K562 (cell line): ENCODE measurements at regions not wholly inside any gene's neighbourhood (a gene's known extent, or its start where the extent isn't known, plus 50 kb on each side); places are given as distances from the start of the nearest gene placed in this dataset.

ENCODE experiments used
- ATAC-seq: fragments of 200-7000 bp; cut with Tn5 transposase; 3 replicates; pipeline ENCODE4 v1.9.1; 2020; ENCODE audit warnings: moderate library complexity
- BruUV-seq: library from RNA; stranded (reverse); fragments of 400-500 nt; replicated peaks from 2 replicates; lab custom pipeline; 2021; lab: Mats Ljungman, UMichigan
- CTCF ChIA-PET: fragments of 300-600 bp; formaldehyde crosslinking; extraction: SDS; loops from one replicate; lab custom pipeline; 2021; ENCODE audit warnings: low intra/inter-chr PET ratio; lab: Yijun Ruan, JAX
- POLR2A ChIA-PET: fragments of 300-600, 350-650 bp; sonication (Branson Sonifier 250); formaldehyde crosslinking; extraction: SDS; loops from one replicate; lab custom pipeline; 2021; ENCODE audit warnings: antibody characterized with exemption, inconsistent platforms; lab: Yijun Ruan, JAX
- DNase-seq, 4 experiments: peaks; one replicate each; pipeline versions ENCODE4 v3.0.0 to v3.0.0-alpha.2; 2011 to 2018; ENCODE audit warnings: low spot score in 3 of 4, mixed read lengths in 3 of 4; ENCODE audit errors: extremely low read depth in 1 of 4
- FAIRE-seq: peaks from 2 replicates; lab custom pipeline; 2011; peaks lifted over from hg19 to GRCh38; lab: Jason Lieb, UNC
- H2AFZ ChIP-seq: 2 replicates; pipeline ENCODE4 v1.6.0; 2011; ENCODE audit warnings: low read depth, low read length, control low read depth, inconsistent platforms
- H3K27ac ChIP-seq: fragments of 200-600 bp; 3 replicates; pipeline ENCODE4 v1.8.0; 2011; ENCODE audit warnings: low read depth, mild to moderate bottlenecking, control low read depth, inconsistent platforms, low read length, moderate library complexity, mixed read lengths; ENCODE audit errors: extremely low read depth
- H3K27me3 ChIP-seq, 2 experiments: fragments of 300-600 bp in 1 of 2; 2 replicates in 1 of 2; 3 replicates in 1 of 2; pipeline versions ENCODE4 v1.6.0 to v1.8.0; 2011; ENCODE audit warnings: inconsistent platforms in 2 of 2, low read length in 2 of 2, mild to moderate bottlenecking in 1 of 2, mixed read lengths in 1 of 2, moderate library complexity in 1 of 2; ENCODE audit not compliant: control insufficient read depth in 2 of 2, insufficient read depth in 2 of 2
- H3K36me3 ChIP-seq: fragments of 300-600 bp; 3 replicates; pipeline ENCODE4 v1.8.0; 2011; ENCODE audit warnings: mild to moderate bottlenecking, low read length, inconsistent platforms; ENCODE audit not compliant: control insufficient read depth, insufficient read depth
- H3K4me1 ChIP-seq, 2 experiments: fragments of 200-600 bp in 1 of 2; replicated peaks in 1 of 2; 2 replicates in 1 of 2; 3 replicates in 1 of 2; pipeline versions ENCODE4 v1.5.1 to v1.8.0; 2011; ENCODE audit warnings: inconsistent platforms in 2 of 2, low read length in 2 of 2, mild to moderate bottlenecking in 1 of 2, mixed read lengths in 1 of 2, moderate library complexity in 1 of 2; ENCODE audit not compliant: control insufficient read depth in 2 of 2, insufficient read depth in 2 of 2
- H3K4me2 ChIP-seq: 2 replicates; pipeline ENCODE4 v1.6.1; 2011; ENCODE audit warnings: low read length, control low read depth, inconsistent platforms, mixed read lengths; ENCODE audit not compliant: insufficient read depth
- H3K4me3 ChIP-seq: fragments of 200-600 bp; sonication (generic), shearing (Covaris generic); 2 replicates; pipeline ENCODE4 v1.5.1; 2016; ENCODE audit warnings: control low read depth, inconsistent platforms
- H3K79me2 ChIP-seq: fragments of 200-600 bp; 3 replicates; pipeline ENCODE4 v1.8.0; 2011; ENCODE audit warnings: low read length, inconsistent platforms; ENCODE audit not compliant: control insufficient read depth, insufficient read depth
- H3K9ac ChIP-seq, 2 experiments: 2 replicates each; pipeline versions ENCODE4 v1.6.0 to v1.6.1; 2011; ENCODE audit warnings: low read depth in 2 of 2, low read length in 2 of 2, control low read depth in 1 of 2, inconsistent platforms in 1 of 2, mild to moderate bottlenecking in 1 of 2, mixed read lengths in 1 of 2; ENCODE audit not compliant: insufficient read depth in 1 of 2
- H3K9me1 ChIP-seq: one replicate; pipeline ENCODE4 v1.6.0; 2011; ENCODE audit warnings: inconsistent platforms, mild to moderate bottlenecking, low read length, moderate library complexity; ENCODE audit not compliant: control insufficient read depth, insufficient read depth
- H3K9me3 ChIP-seq: replicated peaks from 2 replicates; pipeline ENCODE4 v1.5.1; 2011; ENCODE audit warnings: low read depth, low read length, inconsistent platforms; ENCODE audit not compliant: control insufficient read depth, insufficient read depth
- H4K20me1 ChIP-seq: replicated peaks from 2 replicates; pipeline ENCODE4 v1.6.1; 2011; ENCODE audit warnings: low read length, inconsistent platforms, mixed read lengths; ENCODE audit not compliant: control insufficient read depth, insufficient read depth
- CHD2 ChIP-seq: IDR thresholded peaks from 2 replicates; pipeline ENCODE4 v1.6.1; 2011; ENCODE audit warnings: low read depth, low read length
- CREBBP ChIP-seq: IDR thresholded peaks from one replicate; pipeline ENCODE4 v1.6.1; 2012; ENCODE audit warnings: low read depth, mild to moderate bottlenecking, control low read depth, inconsistent platforms, low read length
- ESRRA ChIP-seq: fragments of 450-650 bp; IDR thresholded peaks from 2 replicates; pipeline ENCODE4 v1.6.1; 2014; ENCODE audit warnings: low read depth, mild to moderate bottlenecking, moderate library complexity, borderline replicate concordance
- EZH2 ChIP-seq: IDR thresholded peaks from 2 replicates; pipeline ENCODE4 v1.6.1; 2012; ENCODE audit warnings: low read depth, mild to moderate bottlenecking, inconsistent platforms, low read length, borderline replicate concordance
- GTF2E2 ChIP-seq: fragments of 200-800 bp; sonication (Bioruptor generic); IDR thresholded peaks from 2 replicates; pipeline ENCODE4 v1.6.1; 2016; ENCODE audit warnings: missing genetic modification characterization, missing compliant biosample characterization
- MED1 ChIP-seq: sonication (generic); formaldehyde crosslinking; IDR thresholded peaks from 2 replicates; pipeline ENCODE4 v1.8.1; 2023; ENCODE audit warnings: missing genetic modification reagents, borderline replicate concordance
- POLR2AphosphoS5 ChIP-seq: IDR thresholded peaks from 2 replicates; pipeline ENCODE4 v1.6.1; 2011; ENCODE audit warnings: mild to moderate bottlenecking, low read depth, low read length, moderate library complexity; ENCODE audit not compliant: control insufficient read depth, insufficient read depth
- POLR2G ChIP-seq: fragments of 200-400 bp; formaldehyde crosslinking; IDR thresholded peaks from 2 replicates; pipeline ENCODE4 v1.6.1; 2017; ENCODE audit warnings: low read depth, mild to moderate bottlenecking, antibody characterized with exemption, low read length, moderate library complexity
- RBM17 ChIP-seq: fragments of 200-400 bp; formaldehyde crosslinking; IDR thresholded peaks from 2 replicates; pipeline ENCODE4 v1.6.1; 2017; ENCODE audit warnings: low read depth, mild to moderate bottlenecking, low read length, borderline replicate concordance
- SPI1 ChIP-seq: IDR thresholded peaks from 2 replicates; pipeline ENCODE4 v1.6.1; 2011; ENCODE audit warnings: low read depth, low read length, control low read depth, borderline replicate concordance
- ZBTB1 ChIP-seq: sonication (generic); formaldehyde crosslinking; IDR thresholded peaks from 2 replicates; pipeline ENCODE4 v1.8.1; 2023; ENCODE audit warnings: missing genetic modification reagents, low read depth, mild to moderate bottlenecking, borderline replicate concordance
- ZFP30 ChIP-seq: fragments of 250-450 bp; sonication (Bioruptor Pico); IDR thresholded peaks from 2 replicates; pipeline ENCODE4 v1.8.0; 2022; ENCODE audit warnings: moderate library complexity, mild to moderate bottlenecking, inconsistent platforms, borderline replicate concordance
- ZNF316 ChIP-seq: fragments of 450-650 bp; IDR thresholded peaks from 2 replicates; pipeline ENCODE4 v1.6.1; 2016
- ZNF431 ChIP-seq: sonication (generic); formaldehyde crosslinking; IDR thresholded peaks from 2 replicates; pipeline ENCODE4 v1.8.0; 2022; ENCODE audit warnings: mild to moderate bottlenecking, missing genetic modification reagents
- ZNF764 ChIP-seq: fragments of 250-450 bp; sonication (Bioruptor Pico); IDR thresholded peaks from 2 replicates; pipeline ENCODE4 v1.4.0; 2020; ENCODE audit warnings: low read depth, mild to moderate bottlenecking, moderate library complexity
- WGBS: fragments of 100-300 bp; shearing (Covaris generic); methylation state at CpG from one replicate; pipeline ENCODE4 v1.1.6; 2016; ENCODE audit warnings: low coverage, mixed read lengths; ENCODE audit not compliant: insufficient coverage; ENCODE audit errors: missing lambda C conversion rate; 5-methylcytosine and 5-hydroxymethylcytosine counted together
- in situ Hi-C: fragments of 300-500 bp; cut with MboI; formaldehyde crosslinking; loops from 4 replicates; pipeline ENCODE4 v1.15.0; 2018; ENCODE audit warnings: inconsistent platforms, mixed read lengths
- intact Hi-C: fragments of 100-400 bp; cut with micrococcal nuclease; formaldehyde crosslinking; loops from 2 replicates; pipeline ENCODE4 v1.14.2; 2022
- TF ChIP-seq, protein P1 (sequence below): fragments of 250-450 bp; sonication (Bioruptor Pico); IDR thresholded peaks from 2 replicates; pipeline ENCODE4 v1.4.0; 2020; ENCODE audit warnings: mild to moderate bottlenecking, moderate library complexity
- TF ChIP-seq, protein P2 (sequence below): fragments of 450-650 bp; IDR thresholded peaks from one replicate; pipeline ENCODE4 v1.6.1; 2018; ENCODE audit warnings: mild to moderate bottlenecking, moderate library complexity; ENCODE audit not compliant: partially characterized antibody
- TF ChIP-seq, protein P3 (sequence below): fragments of 250-450 bp; sonication (Bioruptor Pico); IDR thresholded peaks from 2 replicates; pipeline ENCODE4 v1.6.1; 2021; ENCODE audit warnings: mild to moderate bottlenecking

DNA sequence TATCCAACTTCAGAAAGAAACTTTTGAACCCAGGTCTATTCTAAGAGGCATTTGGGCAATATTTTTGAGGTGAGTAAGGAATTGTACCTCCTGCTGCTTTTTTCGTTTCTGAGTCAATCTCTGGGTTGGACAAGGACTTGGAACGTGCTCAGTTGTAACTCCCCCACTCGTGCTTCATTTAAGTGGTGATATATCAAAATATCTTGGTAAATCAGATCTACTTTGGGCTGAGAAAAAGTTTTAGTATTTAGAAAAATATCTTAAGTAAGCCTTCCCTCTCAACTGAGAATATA, 728.9 kb downstream of the EFNB2 start:
- H3K79me2 ChIP-seq: no peaks in the 10 kb centered on the region
- intact Hi-C loops: no loop called here
- H3K27me3 ChIP-seq: no peaks in the 10 kb centered on the region
- no peaks in the 10 kb centered on the region for H3K9me3 ChIP-seq
- CTCF ChIA-PET: no interaction called here
- H2AFZ ChIP-seq: no peak overlapping the region
- WGBS: 0% methylated on average over 3 of the region's 3 CpGs
- H3K9ac ChIP-seq: no peak overlapping the region
- POLR2A ChIA-PET: no interaction called here
- TF ChIP-seq, protein P1, sequence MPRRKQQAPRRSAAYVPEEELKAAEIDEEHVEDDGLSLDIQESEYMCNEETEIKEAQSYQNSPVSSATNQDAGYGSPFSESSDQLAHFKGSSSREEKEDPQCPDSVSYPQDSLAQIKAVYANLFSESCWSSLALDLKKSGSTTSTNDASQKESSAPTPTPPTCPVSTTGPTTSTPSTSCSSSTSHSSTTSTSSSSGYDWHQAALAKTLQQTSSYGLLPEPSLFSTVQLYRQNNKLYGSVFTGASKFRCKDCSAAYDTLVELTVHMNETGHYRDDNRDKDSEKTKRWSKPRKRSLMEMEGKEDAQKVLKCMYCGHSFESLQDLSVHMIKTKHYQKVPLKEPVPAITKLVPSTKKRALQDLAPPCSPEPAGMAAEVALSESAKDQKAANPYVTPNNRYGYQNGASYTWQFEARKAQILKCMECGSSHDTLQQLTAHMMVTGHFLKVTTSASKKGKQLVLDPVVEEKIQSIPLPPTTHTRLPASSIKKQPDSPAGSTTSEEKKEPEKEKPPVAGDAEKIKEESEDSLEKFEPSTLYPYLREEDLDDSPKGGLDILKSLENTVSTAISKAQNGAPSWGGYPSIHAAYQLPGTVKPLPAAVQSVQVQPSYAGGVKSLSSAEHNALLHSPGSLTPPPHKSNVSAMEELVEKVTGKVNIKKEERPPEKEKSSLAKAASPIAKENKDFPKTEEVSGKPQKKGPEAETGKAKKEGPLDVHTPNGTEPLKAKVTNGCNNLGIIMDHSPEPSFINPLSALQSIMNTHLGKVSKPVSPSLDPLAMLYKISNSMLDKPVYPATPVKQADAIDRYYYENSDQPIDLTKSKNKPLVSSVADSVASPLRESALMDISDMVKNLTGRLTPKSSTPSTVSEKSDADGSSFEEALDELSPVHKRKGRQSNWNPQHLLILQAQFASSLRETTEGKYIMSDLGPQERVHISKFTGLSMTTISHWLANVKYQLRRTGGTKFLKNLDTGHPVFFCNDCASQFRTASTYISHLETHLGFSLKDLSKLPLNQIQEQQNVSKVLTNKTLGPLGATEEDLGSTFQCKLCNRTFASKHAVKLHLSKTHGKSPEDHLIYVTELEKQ (CRISPR knock-in tag): no peak
- TF ChIP-seq EZH2 (no peak), GTF2E2 (tag) (no peak), MED1 (CRISPR knock-in tag) (no peak), POLR2AphosphoS5 (no peak), RBM17 (no peak), ESRRA (no peak), CHD2 (no peak), ZBTB1 (CRISPR knock-in tag) (no peak), ZNF431 (no peak), ZNF764 (CRISPR knock-in tag) (no peak), POLR2G (no peak), CREBBP (no peak), SPI1 (no peak), ZFP30 (CRISPR knock-in tag) (no peak), ZNF316 (no peak)
- TF ChIP-seq, protein P2, sequence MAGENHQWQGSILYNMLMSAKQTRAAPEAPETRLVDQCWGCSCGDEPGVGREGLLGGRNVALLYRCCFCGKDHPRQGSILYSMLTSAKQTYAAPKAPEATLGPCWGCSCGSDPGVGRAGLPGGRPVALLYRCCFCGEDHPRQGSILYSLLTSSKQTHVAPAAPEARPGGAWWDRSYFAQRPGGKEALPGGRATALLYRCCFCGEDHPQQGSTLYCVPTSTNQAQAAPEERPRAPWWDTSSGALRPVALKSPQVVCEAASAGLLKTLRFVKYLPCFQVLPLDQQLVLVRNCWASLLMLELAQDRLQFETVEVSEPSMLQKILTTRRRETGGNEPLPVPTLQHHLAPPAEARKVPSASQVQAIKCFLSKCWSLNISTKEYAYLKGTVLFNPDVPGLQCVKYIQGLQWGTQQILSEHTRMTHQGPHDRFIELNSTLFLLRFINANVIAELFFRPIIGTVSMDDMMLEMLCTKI: no peak
- TF ChIP-seq, protein P3, sequence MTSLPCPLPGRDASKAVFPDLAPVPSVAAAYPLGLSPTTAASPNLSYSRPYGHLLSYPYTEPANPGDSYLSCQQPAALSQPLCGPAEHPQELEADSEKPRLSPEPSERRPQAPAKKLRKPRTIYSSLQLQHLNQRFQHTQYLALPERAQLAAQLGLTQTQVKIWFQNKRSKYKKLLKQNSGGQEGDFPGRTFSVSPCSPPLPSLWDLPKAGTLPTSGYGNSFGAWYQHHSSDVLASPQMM (CRISPR knock-in tag): no peak
- H3K27ac ChIP-seq: no peak overlapping the region
- in situ Hi-C loops: no loop called here
- BruUV-seq: no TSS peak
- no peaks in the 10 kb centered on the region for H4K20me1 ChIP-seq
- DNase-seq (no peak), ATAC-seq (no peak), FAIRE-seq (no peak)
- H3K9me1 ChIP-seq: no peaks in the 10 kb centered on the region
- H3K4me2 ChIP-seq: no peak overlapping the region
- no peaks in the 10 kb centered on the region for H3K4me1 ChIP-seq
- H3K4me3 ChIP-seq: no peak overlapping the region
- no peaks in the 10 kb centered on the region for H3K36me3 ChIP-seq
